ENCODE measurements at regions not wholly inside any gene's neighbourhood (a gene's known extent, or its start where the extent isn't known, plus 50 kb on each side); places are given as distances from the start of the nearest gene placed in this dataset.

DNA sequence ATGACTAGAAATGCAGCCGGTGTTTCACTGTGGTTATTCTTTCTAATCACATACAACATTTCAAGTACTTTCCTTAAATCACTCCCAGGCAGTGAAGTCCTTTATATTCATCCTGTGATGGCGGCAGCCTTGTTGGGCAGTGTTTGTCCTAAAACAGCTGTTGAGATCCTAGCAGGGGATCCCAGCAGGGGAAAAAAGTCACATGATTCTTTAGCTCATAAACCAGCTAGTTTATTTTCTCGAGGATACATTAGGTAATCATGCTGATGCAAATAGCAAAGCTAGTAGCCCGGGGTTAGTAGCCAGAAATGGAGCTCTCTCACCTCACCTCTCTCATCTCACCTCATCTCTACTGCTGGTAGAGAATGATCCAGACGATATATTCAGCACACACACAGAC is 70.5 kb downstream of the FOXD1 start (continued):
- TF ChIP-seq SREBF2 (IDR thresholded peaks at IDR 0.05) (no peak), RAD21 (conservative IDR thresholded peaks at IDR 0.05 in 1 of 2, IDR thresholded peaks at IDR 0.05 in 1 of 2) (no peak), CBX8 (IDR thresholded peaks at IDR 0.05) (no peak), HEYL (CRISPR knock-in tag; IDR thresholded peaks at IDR 0.05) (no peak), JUN (IDR thresholded peaks at IDR 0.05) (no peak), CBX2 (IDR thresholded peaks at IDR 0.05; ENCODE audit: borderline replicate concordance, low read depth) (no peak), POLR2AphosphoS2 (conservative IDR thresholded peaks at IDR 0.05; ENCODE audit: low read length) (no peak), POLR2A (IDR thresholded peaks at IDR 0.05; ENCODE audit: low read length) (no peak)
- TF ChIP-seq, protein P1, sequence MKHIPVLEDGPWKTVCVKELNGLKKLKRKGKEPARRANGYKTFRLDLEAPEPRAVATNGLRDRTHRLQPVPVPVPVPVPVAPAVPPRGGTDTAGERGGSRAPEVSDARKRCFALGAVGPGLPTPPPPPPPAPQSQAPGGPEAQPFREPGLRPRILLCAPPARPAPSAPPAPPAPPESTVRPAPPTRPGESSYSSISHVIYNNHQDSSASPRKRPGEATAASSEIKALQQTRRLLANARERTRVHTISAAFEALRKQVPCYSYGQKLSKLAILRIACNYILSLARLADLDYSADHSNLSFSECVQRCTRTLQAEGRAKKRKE (CRISPR knock-in tag; IDR thresholded peaks at IDR 0.05; ENCODE audit: low read depth): no peak

DNA sequence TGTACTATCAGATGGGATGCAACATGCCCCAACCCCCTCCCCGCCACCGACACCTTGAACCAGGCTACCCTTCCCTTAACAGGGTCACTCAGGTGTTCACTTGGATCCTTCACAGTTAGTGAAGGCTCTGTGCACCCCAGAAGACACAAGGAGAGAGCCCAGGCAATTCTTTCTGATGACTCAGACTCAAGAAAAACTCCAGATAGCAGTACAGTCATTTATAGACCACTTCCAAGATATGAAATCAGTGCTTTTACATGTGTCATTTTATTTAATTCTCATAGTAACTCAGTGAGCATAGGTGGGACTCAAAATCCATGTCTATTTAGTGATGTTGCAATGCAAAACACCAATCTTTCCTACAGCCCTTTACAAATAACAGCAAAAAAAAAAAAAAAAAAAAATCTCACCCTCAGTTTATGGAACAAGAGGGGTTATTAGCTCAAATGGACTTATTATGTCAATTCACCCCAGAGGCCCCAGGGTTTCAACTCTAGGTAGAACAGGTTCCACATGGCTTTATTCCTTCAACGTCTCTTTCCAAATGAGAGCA is 71.9 kb downstream of the FOXD1 start:
- Histone ChIP-seq H3K9me3 (no peaks in the 10 kb centered on the region), H3K27ac (0 out of 6 replicates have a peak overlapping the region, but pooled peaks of 1 of the 2 experiments have one; percentile 2), H3K4me3 (no peak overlapping the region), H3K4me1 (peaks cover 6% of the 10 kb centered on the region), H3K4me2 (no peak overlapping the region)
- ChIA-PET CTCF (interaction anchor here (0.6 to 2.2 kb wide), 5 partner anchors 13 to 174 kb away, joined by 3 to 7 read pairs (median 3); no protein-coding TSS in a partner anchor), POLR2A (no interaction called here)
- no peak for FAIRE-seq
- DNase-seq (ENCODE audit: low read depth in 1 of 2, low spot score in 1 of 2): no peak
- ATAC-seq: peak in 1 of 2 experiments; percentile 49; a peak in 3 of 6 replicates
- no peak for TF ChIP-seq PHF8 (IDR thresholded peaks at IDR 0.05; ENCODE audit: borderline replicate concordance, low read depth)
- no peak for TF ChIP-seq FOXS1 (CRISPR knock-in tag; IDR thresholded peaks at IDR 0.05)
- TF ChIP-seq FOSL2 (IDR thresholded peaks at IDR 0.05): no peak
- TF ChIP-seq FOSL2 (CRISPR knock-in tag; IDR thresholded peaks at IDR 0.05): 0 out of 2 replicates have a peak, but pooled peaks have one; percentile 12
- 92% methylated on average over 3 of the region's 3 CpGs for WGBS (ENCODE audit: missing lambda C conversion rate)

DNA sequence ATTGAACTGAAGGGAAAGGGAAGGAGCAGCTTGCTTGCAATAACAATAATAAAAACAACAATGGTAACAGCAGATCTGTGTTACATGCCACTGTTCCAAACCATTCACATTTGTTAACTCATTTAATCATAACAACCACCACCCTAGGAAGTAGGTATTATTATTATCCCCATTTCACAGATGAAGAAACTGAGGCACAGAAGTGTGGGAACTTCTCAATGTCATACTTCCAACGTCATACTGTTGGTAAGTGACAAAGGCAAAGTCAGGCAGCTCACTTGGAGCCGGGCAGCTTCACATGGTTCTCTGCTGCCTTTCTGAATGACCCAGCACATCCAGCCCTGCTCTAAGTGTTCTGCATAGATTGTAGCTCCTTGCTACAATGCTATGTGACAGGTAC is 72.6 kb downstream of the FOXD1 start:
- FAIRE-seq (no peak), ATAC-seq (no peak), DNase-seq (ENCODE audit: low read depth in 1 of 2, low spot score in 1 of 2) (no peak)
- Histone ChIP-seq H3K27ac (no peak overlapping the region), H3K4me3 (no peak overlapping the region), H3K4me1 (peaks cover 14% of the 10 kb centered on the region), H3K9me3 (no peaks in the 10 kb centered on the region), H3K4me2 (no peak overlapping the region)
- TF ChIP-seq POLR2A (IDR thresholded peaks at IDR 0.05; ENCODE audit: low read length) (no peak), RCOR1 (IDR thresholded peaks at IDR 0.05; ENCODE audit: low read depth, low read length) (no peak), CBX2 (IDR thresholded peaks at IDR 0.05; ENCODE audit: borderline replicate concordance, low read depth) (no peak), FOSL2 (IDR thresholded peaks at IDR 0.05) (no peak), FOSL2 (CRISPR knock-in tag; IDR thresholded peaks at IDR 0.05) (no peak), CBX8 (IDR thresholded peaks at IDR 0.05) (no peak), EP300 (IDR thresholded peaks at IDR 0.05) (no peak), HDAC2 (IDR thresholded peaks at IDR 0.05) (no peak), RAD21 (conservative IDR thresholded peaks at IDR 0.05 in 1 of 2, IDR thresholded peaks at IDR 0.05 in 1 of 2) (no peak), TP53 (CRISPR knock-in tag; IDR thresholded peaks at IDR 0.05) (no peak), CHD4 (IDR thresholded peaks at IDR 0.05; ENCODE audit: borderline replicate concordance) (no peak), RNF2 (IDR thresholded peaks at IDR 0.05; ENCODE audit: borderline replicate concordance, low read depth) (no peak), NFE2L2 (conservative IDR thresholded peaks at IDR 0.05; ENCODE audit: low read length) (no peak), CEBPB (IDR thresholded peaks at IDR 0.05) (no peak), ZC3H11A (IDR thresholded peaks at IDR 0.05) (no peak)
- TF ChIP-seq, protein P2, sequence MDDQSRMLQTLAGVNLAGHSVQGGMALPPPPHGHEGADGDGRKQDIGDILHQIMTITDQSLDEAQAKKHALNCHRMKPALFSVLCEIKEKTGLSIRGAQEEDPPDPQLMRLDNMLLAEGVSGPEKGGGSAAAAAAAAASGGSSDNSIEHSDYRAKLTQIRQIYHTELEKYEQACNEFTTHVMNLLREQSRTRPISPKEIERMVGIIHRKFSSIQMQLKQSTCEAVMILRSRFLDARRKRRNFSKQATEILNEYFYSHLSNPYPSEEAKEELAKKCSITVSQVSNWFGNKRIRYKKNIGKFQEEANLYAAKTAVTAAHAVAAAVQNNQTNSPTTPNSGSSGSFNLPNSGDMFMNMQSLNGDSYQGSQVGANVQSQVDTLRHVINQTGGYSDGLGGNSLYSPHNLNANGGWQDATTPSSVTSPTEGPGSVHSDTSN (IDR thresholded peaks at IDR 0.05): no peak
- TF ChIP-seq, protein P3, sequence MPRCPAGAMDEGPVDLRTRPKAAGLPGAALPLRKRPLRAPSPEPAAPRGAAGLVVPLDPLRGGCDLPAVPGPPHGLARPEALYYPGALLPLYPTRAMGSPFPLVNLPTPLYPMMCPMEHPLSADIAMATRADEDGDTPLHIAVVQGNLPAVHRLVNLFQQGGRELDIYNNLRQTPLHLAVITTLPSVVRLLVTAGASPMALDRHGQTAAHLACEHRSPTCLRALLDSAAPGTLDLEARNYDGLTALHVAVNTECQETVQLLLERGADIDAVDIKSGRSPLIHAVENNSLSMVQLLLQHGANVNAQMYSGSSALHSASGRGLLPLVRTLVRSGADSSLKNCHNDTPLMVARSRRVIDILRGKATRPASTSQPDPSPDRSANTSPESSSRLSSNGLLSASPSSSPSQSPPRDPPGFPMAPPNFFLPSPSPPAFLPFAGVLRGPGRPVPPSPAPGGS (IDR thresholded peaks at IDR 0.05): no peak
- TF ChIP-seq, protein P4, sequence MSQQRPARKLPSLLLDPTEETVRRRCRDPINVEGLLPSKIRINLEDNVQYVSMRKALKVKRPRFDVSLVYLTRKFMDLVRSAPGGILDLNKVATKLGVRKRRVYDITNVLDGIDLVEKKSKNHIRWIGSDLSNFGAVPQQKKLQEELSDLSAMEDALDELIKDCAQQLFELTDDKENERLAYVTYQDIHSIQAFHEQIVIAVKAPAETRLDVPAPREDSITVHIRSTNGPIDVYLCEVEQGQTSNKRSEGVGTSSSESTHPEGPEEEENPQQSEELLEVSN (IDR thresholded peaks at IDR 0.05; ENCODE audit: borderline replicate concordance, low read depth): no peak
- ChIA-PET CTCF (interaction anchor here (0.6 to 1.3 kb wide), 2 partner anchors 83 to 173 kb away, joined by 3 read pairs; no protein-coding TSS in a partner anchor), POLR2A (no interaction called here)
- 83% methylated on average over 2 of the region's 2 CpGs for WGBS (ENCODE audit: missing lambda C conversion rate)

Measured in A549 (cell line).